DMS153 treated with DMSO at 0.1 percent for 48 hours (cell line): ENCODE measurements at regions not wholly inside any gene's neighbourhood (a gene's known extent, or its start where the extent isn't known, plus 50 kb on each side); places are given as distances from the start of the nearest gene placed in this dataset.
"Not testable (repeated sequence)": the region's sequence is repeated elsewhere in the genome, so short reads cannot be mapped to it uniquely, and the experiment has no call there.

Source experiments
- DNase-seq: peaks from one replicate; lab custom pipeline; 2025; ENCODE audit not compliant: unreplicated experiment; lab: John Stamatoyannopoulos, UW

GRCh38 chr15:38117781-38118180, 134.9 kb upstream of the SPRED1 start:
- no peak for DNase-seq

GRCh38 chr15:38119865-38120264, 132.8 kb upstream of the SPRED1 start:
- DNase-seq = not testable (repeated sequence)

GRCh38 chr15:38127306-38127771, 125.3 kb upstream of the SPRED1 start:
- DNase-seq = no peak

- DNase-seq = no peak
Measured at GRCh38 chr15:38128341-38128781, 124.3 kb upstream of the SPRED1 start.

GRCh38 chr15:38128921-38129320, 123.7 kb upstream of the SPRED1 start:
- DNase-seq = no peak

- DNase-seq = no peak
Measured at GRCh38 chr15:38129531-38130204, 123.0 kb upstream of the SPRED1 start.

- no peak for DNase-seq
Measured at GRCh38 chr15:38130205-38130567, 122.5 kb upstream of the SPRED1 start.

GRCh38 chr15:38130740-38131498, 121.7 kb upstream of the SPRED1 start:
- DNase-seq = no peak

- DNase-seq = no peak
Measured at GRCh38 chr15:38134252-38134651, 118.4 kb upstream of the SPRED1 start.

- DNase-seq = not testable (repeated sequence)
Measured at GRCh38 chr15:38142195-38142594, 110.4 kb upstream of the SPRED1 start.

- DNase-seq = no peak
Measured at GRCh38 chr15:38144921-38145320, 107.7 kb upstream of the SPRED1 start.

- DNase-seq = no peak
Measured at GRCh38 chr15:38145651-38146111, 107.0 kb upstream of the SPRED1 start.

- DNase-seq = no peak
Measured at GRCh38 chr15:38147246-38147645, 105.4 kb upstream of the SPRED1 start.

GRCh38 chr15:38148471-38148870, 104.2 kb upstream of the SPRED1 start:
- no peak for DNase-seq

- no peak for DNase-seq
Measured at GRCh38 chr15:38149315-38149714, 103.3 kb upstream of the SPRED1 start.

- no peak for DNase-seq
Measured at GRCh38 chr15:38150148-38150547, 102.5 kb upstream of the SPRED1 start.

GRCh38 chr15:38150794-38151193, 101.8 kb upstream of the SPRED1 start:
- DNase-seq = no peak

- no peak for DNase-seq
Measured at GRCh38 chr15:38153781-38154180, 98.9 kb upstream of the SPRED1 start.

GRCh38 chr15:38154255-38154654, 98.4 kb upstream of the SPRED1 start:
- DNase-seq = no peak

- DNase-seq = no peak
Measured at GRCh38 chr15:38154837-38155236, 97.8 kb upstream of the SPRED1 start.

GRCh38 chr15:38163658-38164057, 89.0 kb upstream of the SPRED1 start:
- no peak for DNase-seq

GRCh38 chr15:38164061-38164460, 88.6 kb upstream of the SPRED1 start:
- no peak for DNase-seq
